ENCODE measurements at regions not wholly inside any gene's neighbourhood (a gene's known extent, or its start where the extent isn't known, plus 50 kb on each side); places are given as distances from the start of the nearest gene placed in this dataset.

GRCh38 chr1:238419209-238419608 lies 528.5 kb upstream of the ZP4 start:
- Histone ChIP-seq H3K4me2 (ENCODE audit: insufficient read depth, insufficient read length, low read length) (no peak overlapping the region), H3K14ac (ENCODE audit: insufficient read depth, low read length) (no peak overlapping the region), H3K23me2 (ENCODE audit: insufficient read length, low read depth, low read length, poor library complexity, severe bottlenecking) (no peaks in the 10 kb centered on the region), H4K5ac (ENCODE audit: insufficient read length, low read depth, low read length) (no peak overlapping the region), H3K4me1 (ENCODE audit: insufficient read depth, low read length) (no peaks in the 10 kb centered on the region), H2BK12ac (ENCODE audit: insufficient read length, low read depth, low read length) (no peak overlapping the region), H4K20me1 (ENCODE audit: control insufficient read depth, insufficient read depth, insufficient read length) (no peaks in the 10 kb centered on the region), H3K27me3 (ENCODE audit: insufficient read depth, low read length) (no peaks in the 10 kb centered on the region), H2BK20ac (ENCODE audit: low read depth, low read length, poor library complexity, severe bottlenecking) (no peak overlapping the region), H3K79me2 (ENCODE audit: insufficient read depth, low read length) (no peaks in the 10 kb centered on the region), H2AFZ (ENCODE audit: low read length) (no peak overlapping the region), H2AK5ac (ENCODE audit: insufficient read length, low read length) (no peak overlapping the region), H4K8ac (replicated peaks; ENCODE audit: insufficient read length, low read depth, low read length) (no peak overlapping the region), H3K56ac (ENCODE audit: insufficient read length, low read depth, low read length) (no peak overlapping the region), H3T11ph (ENCODE audit: low read length) (no peak overlapping the region), H3K79me1 (ENCODE audit: insufficient read depth, low read depth, low read length, poor library complexity, severe bottlenecking) (no peaks in the 10 kb centered on the region), H2BK120ac (ENCODE audit: low read depth, low read length, poor library complexity, severe bottlenecking) (no peak overlapping the region), H4K91ac (ENCODE audit: insufficient read length, low read depth, low read length) (no peak overlapping the region), H3K4ac (ENCODE audit: low read depth, low read length) (no peak overlapping the region), H2BK15ac (ENCODE audit: low read depth, low read length) (no peak overlapping the region), H2BK5ac (ENCODE audit: insufficient read length, low read length) (no peak overlapping the region), H3K27ac (ENCODE audit: insufficient read length, low read depth, low read length) (no peak overlapping the region), H3K18ac (ENCODE audit: insufficient read length, low read depth, low read length) (no peak overlapping the region), H3K9ac (ENCODE audit: extremely low read depth, insufficient read length, low read length) (no peak overlapping the region), H3K23ac (ENCODE audit: insufficient read length, low read depth, low read length) (no peak overlapping the region), H3K9me3 (ENCODE audit: control insufficient read depth, low read depth, low read length) (no peaks in the 10 kb centered on the region)
- Mint-ChIP-seq H3K27me3 (ENCODE audit: low read depth) (no peaks in the 10 kb centered on the region), H3K4me1 (no peaks in the 10 kb centered on the region), H3K4me3 (no peak overlapping the region), H3K27ac (no peak overlapping the region), H3K9me3 (no peaks in the 10 kb centered on the region; a peak in 1 of 5 replicates), H3K36me3 (ENCODE audit: insufficient read depth in 1 of 3, low read depth in 3 of 3) (no peaks in the 10 kb centered on the region)
- TF ChIP-seq CTCF (conservative IDR thresholded peaks at IDR 0.05): no peak
- WGBS (ENCODE audit: extremely low coverage, insufficient read length, low lambda C conversion rate): no CpG with 5 or more reads among the region's 3 CpGs
- DNase-seq: no peak
